ENCODE measurements at regions not wholly inside any gene's neighbourhood (a gene's known extent, or its start where the extent isn't known, plus 50 kb on each side); places are given as distances from the start of the nearest gene placed in this dataset.

DNA sequence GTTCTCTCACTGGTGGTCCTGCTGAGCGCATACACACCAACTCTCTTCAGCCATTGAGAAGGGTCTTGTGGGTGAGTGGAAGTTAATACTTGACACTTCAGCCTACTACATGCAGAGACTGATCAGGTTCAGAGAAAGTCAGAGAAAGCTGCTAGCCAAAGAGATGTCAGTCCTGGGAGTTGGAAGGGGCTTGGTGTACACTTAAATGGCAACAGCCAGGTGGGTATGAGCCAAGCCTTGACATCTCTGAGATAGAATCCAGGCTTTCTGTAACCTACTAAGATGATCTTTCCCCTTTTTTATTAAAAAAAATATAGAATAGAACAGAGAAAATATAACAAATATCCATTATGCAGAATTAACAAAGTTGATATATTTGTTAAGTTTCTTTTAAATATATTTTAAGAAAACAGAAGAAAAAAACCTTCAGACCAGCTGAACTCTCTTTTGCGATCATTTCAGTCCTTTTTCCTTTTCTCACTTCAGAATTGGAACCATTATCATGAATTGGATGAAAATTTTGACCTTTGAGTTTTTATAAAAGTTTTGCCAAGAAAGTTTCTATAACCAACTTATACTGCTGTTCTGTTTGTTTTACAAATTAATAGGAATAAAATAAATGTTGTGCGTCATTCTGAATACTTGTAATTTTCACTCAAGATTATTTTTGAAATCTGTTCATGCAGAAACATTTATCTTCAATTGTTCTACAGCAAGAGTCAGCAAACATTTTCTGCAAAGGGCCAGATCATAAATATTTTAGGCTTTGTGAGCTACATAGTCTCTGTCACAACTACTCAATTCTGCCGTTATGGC, 153.0 kb downstream of the RFC3 start:
- Histone ChIP-seq H3K4me3 (ENCODE audit: low read length in 2 of 2) (no peak overlapping the region), H3K4me1 (ENCODE audit: control insufficient read depth in 2 of 2, insufficient read depth in 2 of 2, low read length in 2 of 2) (no peaks in the 10 kb centered on the region), H3K9me3 (ENCODE audit: control insufficient read depth in 2 of 2, low read length in 2 of 2) (no peaks in the 10 kb centered on the region), H3K9ac (ENCODE audit: low read depth in 1 of 2, low read length in 2 of 2) (no peak overlapping the region), H3K27me3 (ENCODE audit: control insufficient read depth in 2 of 2, insufficient read depth in 2 of 2, low read length in 2 of 2) (no peaks in the 10 kb centered on the region), H3K27ac (ENCODE audit: low read depth in 2 of 2, low read length in 2 of 2) (no peak overlapping the region), H3K36me3 (ENCODE audit: control insufficient read depth in 2 of 2, insufficient read depth in 2 of 2, low read length in 2 of 2) (no peaks in the 10 kb centered on the region)

GRCh38 chr13:33971562-33971819, 153.5 kb downstream of the RFC3 start:
- no peak overlapping the region for H3K27ac ChIP-seq (ENCODE audit: low read depth in 2 of 2, low read length in 2 of 2)
- H3K9ac ChIP-seq (ENCODE audit: low read depth in 1 of 2, low read length in 2 of 2): no peak overlapping the region
- H3K9me3 ChIP-seq (ENCODE audit: control insufficient read depth in 2 of 2, low read length in 2 of 2): no peaks in the 10 kb centered on the region
- H3K4me3 ChIP-seq (ENCODE audit: low read length in 2 of 2): no peak overlapping the region
- no peaks in the 10 kb centered on the region for H3K36me3 ChIP-seq (ENCODE audit: control insufficient read depth in 2 of 2, insufficient read depth in 2 of 2, low read length in 2 of 2)
- no peaks in the 10 kb centered on the region for H3K27me3 ChIP-seq (ENCODE audit: control insufficient read depth in 2 of 2, insufficient read depth in 2 of 2, low read length in 2 of 2)
- H3K4me1 ChIP-seq (ENCODE audit: control insufficient read depth in 2 of 2, insufficient read depth in 2 of 2, low read length in 2 of 2): no peaks in the 10 kb centered on the region

- no peak overlapping the region for H3K9ac ChIP-seq (ENCODE audit: low read depth in 1 of 2, low read length in 2 of 2)
- no peaks in the 10 kb centered on the region for H3K9me3 ChIP-seq (ENCODE audit: control insufficient read depth in 2 of 2, low read length in 2 of 2)
- no peaks in the 10 kb centered on the region for H3K36me3 ChIP-seq (ENCODE audit: control insufficient read depth in 2 of 2, insufficient read depth in 2 of 2, low read length in 2 of 2)
- H3K27ac ChIP-seq (ENCODE audit: low read depth in 2 of 2, low read length in 2 of 2): no peak overlapping the region
- no peaks in the 10 kb centered on the region for H3K4me1 ChIP-seq (ENCODE audit: control insufficient read depth in 2 of 2, insufficient read depth in 2 of 2, low read length in 2 of 2)
- no peaks in the 10 kb centered on the region for H3K27me3 ChIP-seq (ENCODE audit: control insufficient read depth in 2 of 2, insufficient read depth in 2 of 2, low read length in 2 of 2)
- no peak overlapping the region for H3K4me3 ChIP-seq (ENCODE audit: low read length in 2 of 2)
Observed at GRCh38 chr13:33973194-33973593, 155.2 kb downstream of the RFC3 start.

DNA sequence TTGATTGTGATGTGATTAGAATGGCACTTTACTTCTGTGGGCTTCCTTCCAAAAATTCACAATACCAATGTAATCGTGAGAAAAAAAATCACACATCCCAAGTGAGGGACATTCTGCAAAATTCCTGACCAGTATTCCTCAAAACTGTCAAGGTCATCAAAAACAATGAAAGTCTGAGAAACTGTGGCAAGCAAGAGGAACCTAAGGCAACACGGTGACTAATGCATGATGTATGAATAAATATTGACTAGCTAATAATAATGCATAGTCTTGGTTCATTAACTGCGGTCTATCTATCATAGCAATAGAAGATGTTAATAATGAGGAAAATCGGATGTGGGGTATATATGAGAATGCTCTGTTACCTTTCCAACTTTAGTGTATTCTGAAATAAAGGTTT, 159.0 kb downstream of the RFC3 start:
- H3K9ac ChIP-seq (ENCODE audit: low read depth in 1 of 2, low read length in 2 of 2): no peak overlapping the region
- no peak overlapping the region for H3K27ac ChIP-seq (ENCODE audit: low read depth in 2 of 2, low read length in 2 of 2)
- H3K27me3 ChIP-seq (ENCODE audit: control insufficient read depth in 2 of 2, insufficient read depth in 2 of 2, low read length in 2 of 2): no peaks in the 10 kb centered on the region
- no peaks in the 10 kb centered on the region for H3K36me3 ChIP-seq (ENCODE audit: control insufficient read depth in 2 of 2, insufficient read depth in 2 of 2, low read length in 2 of 2)
- H3K4me1 ChIP-seq (ENCODE audit: control insufficient read depth in 2 of 2, insufficient read depth in 2 of 2, low read length in 2 of 2): no peaks in the 10 kb centered on the region
- no peaks in the 10 kb centered on the region for H3K9me3 ChIP-seq (ENCODE audit: control insufficient read depth in 2 of 2, low read length in 2 of 2)
- no peak overlapping the region for H3K4me3 ChIP-seq (ENCODE audit: low read length in 2 of 2)

DNA sequence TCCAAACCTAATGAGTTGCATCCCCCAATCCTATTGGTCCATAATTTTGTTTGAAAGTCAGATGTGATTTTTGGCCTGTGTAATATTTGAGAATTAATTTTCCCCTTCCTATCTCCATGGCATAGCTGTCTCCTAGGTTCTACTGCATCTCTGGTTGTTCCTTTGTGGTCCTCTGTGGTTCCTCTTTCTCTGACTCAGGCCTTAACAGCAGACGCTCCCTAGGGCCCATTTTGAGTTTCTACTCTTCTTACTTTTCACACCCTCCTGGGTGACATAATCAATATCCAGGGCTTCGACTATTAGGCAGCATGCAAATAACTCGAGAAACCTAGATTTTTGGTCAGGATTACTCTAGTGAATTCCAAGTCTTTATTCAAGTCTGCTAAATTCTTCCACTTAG, 160.7 kb downstream of the RFC3 start:
- H3K9me3 ChIP-seq (ENCODE audit: control insufficient read depth in 2 of 2, low read length in 2 of 2): no peaks in the 10 kb centered on the region
- no peaks in the 10 kb centered on the region for H3K4me1 ChIP-seq (ENCODE audit: control insufficient read depth in 2 of 2, insufficient read depth in 2 of 2, low read length in 2 of 2)
- no peak overlapping the region for H3K9ac ChIP-seq (ENCODE audit: low read depth in 1 of 2, low read length in 2 of 2)
- H3K4me3 ChIP-seq (ENCODE audit: low read length in 2 of 2): no peak overlapping the region
- H3K27me3 ChIP-seq (ENCODE audit: control insufficient read depth in 2 of 2, insufficient read depth in 2 of 2, low read length in 2 of 2): no peaks in the 10 kb centered on the region
- no peak overlapping the region for H3K27ac ChIP-seq (ENCODE audit: low read depth in 2 of 2, low read length in 2 of 2)
- no peaks in the 10 kb centered on the region for H3K36me3 ChIP-seq (ENCODE audit: control insufficient read depth in 2 of 2, insufficient read depth in 2 of 2, low read length in 2 of 2)

- H3K9ac ChIP-seq (ENCODE audit: low read depth in 1 of 2, low read length in 2 of 2): no peak overlapping the region
- no peaks in the 10 kb centered on the region for H3K4me1 ChIP-seq (ENCODE audit: control insufficient read depth in 2 of 2, insufficient read depth in 2 of 2, low read length in 2 of 2)
- H3K36me3 ChIP-seq (ENCODE audit: control insufficient read depth in 2 of 2, insufficient read depth in 2 of 2, low read length in 2 of 2): no peaks in the 10 kb centered on the region
- no peak overlapping the region for H3K4me3 ChIP-seq (ENCODE audit: low read length in 2 of 2)
- H3K9me3 ChIP-seq (ENCODE audit: control insufficient read depth in 2 of 2, low read length in 2 of 2): no peaks in the 10 kb centered on the region
- H3K27me3 ChIP-seq (ENCODE audit: control insufficient read depth in 2 of 2, insufficient read depth in 2 of 2, low read length in 2 of 2): no peaks in the 10 kb centered on the region
- no peak overlapping the region for H3K27ac ChIP-seq (ENCODE audit: low read depth in 2 of 2, low read length in 2 of 2)
Observed at GRCh38 chr13:33992881-33993336, 175.0 kb downstream of the RFC3 start.

DNA sequence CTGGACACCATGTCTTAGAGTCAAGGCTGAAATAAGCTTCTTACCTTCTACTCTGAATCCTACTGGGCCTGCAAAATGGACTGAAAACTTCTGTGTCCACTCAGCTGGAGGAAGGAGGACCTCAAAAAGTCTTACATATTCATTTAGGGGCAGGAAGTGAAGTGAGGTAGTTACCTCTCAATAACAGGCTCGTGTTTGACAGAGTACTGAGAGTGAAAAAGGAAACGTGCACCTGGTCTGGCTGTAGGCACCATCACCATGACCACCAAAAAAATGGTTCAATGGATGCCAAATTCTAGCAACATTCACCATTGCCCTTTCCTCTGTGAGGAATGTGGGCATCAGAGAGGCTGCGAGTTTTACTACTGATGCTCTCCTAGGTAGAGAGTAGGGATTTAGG, 176.2 kb downstream of the RFC3 start:
- H3K27ac ChIP-seq (ENCODE audit: low read depth in 2 of 2, low read length in 2 of 2): no peak overlapping the region
- H3K9me3 ChIP-seq (ENCODE audit: control insufficient read depth in 2 of 2, low read length in 2 of 2): no peaks in the 10 kb centered on the region
- H3K27me3 ChIP-seq (ENCODE audit: control insufficient read depth in 2 of 2, insufficient read depth in 2 of 2, low read length in 2 of 2): no peaks in the 10 kb centered on the region
- H3K4me1 ChIP-seq (ENCODE audit: control insufficient read depth in 2 of 2, insufficient read depth in 2 of 2, low read length in 2 of 2): no peaks in the 10 kb centered on the region
- no peak overlapping the region for H3K9ac ChIP-seq (ENCODE audit: low read depth in 1 of 2, low read length in 2 of 2)
- H3K36me3 ChIP-seq (ENCODE audit: control insufficient read depth in 2 of 2, insufficient read depth in 2 of 2, low read length in 2 of 2): no peaks in the 10 kb centered on the region
- no peak overlapping the region for H3K4me3 ChIP-seq (ENCODE audit: low read length in 2 of 2)

DNA sequence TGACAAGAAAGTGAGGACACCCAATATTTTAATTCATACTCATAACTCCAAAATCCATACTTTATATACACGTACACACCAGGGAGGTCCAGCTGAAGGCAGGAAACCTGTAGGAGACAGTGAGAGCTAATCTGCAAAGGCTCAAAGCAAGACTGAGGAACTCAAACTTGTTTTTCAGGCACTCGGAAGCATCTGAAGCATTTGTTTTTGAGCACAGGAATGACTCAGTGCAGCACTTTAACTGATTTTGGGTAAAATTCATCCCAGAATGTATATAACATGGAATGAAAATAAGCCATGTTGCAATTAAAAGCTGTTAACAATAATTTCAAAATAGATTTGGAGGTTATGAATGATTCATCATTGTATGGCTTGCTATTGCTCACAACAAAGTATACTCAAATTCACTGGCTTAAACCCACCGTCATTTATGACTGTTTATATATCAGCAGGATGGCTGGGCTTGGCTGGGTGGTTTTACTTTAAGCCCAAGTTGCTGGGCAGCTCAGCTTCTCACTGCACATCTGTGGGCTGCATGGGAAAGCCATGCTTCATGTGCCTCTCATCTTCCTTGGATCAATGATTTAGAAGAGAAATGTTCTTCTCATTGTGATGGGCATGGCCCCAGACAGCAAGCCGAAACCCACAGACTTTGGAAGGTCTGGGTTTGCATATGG, 177.0 kb downstream of the RFC3 start:
- H3K36me3 ChIP-seq (ENCODE audit: control insufficient read depth in 2 of 2, insufficient read depth in 2 of 2, low read length in 2 of 2): no peaks in the 10 kb centered on the region
- H3K4me3 ChIP-seq (ENCODE audit: low read length in 2 of 2): no peak overlapping the region
- H3K27ac ChIP-seq (ENCODE audit: low read depth in 2 of 2, low read length in 2 of 2): no peak overlapping the region
- no peaks in the 10 kb centered on the region for H3K9me3 ChIP-seq (ENCODE audit: control insufficient read depth in 2 of 2, low read length in 2 of 2)
- H3K27me3 ChIP-seq (ENCODE audit: control insufficient read depth in 2 of 2, insufficient read depth in 2 of 2, low read length in 2 of 2): no peaks in the 10 kb centered on the region
- no peaks in the 10 kb centered on the region for H3K4me1 ChIP-seq (ENCODE audit: control insufficient read depth in 2 of 2, insufficient read depth in 2 of 2, low read length in 2 of 2)
- no peak overlapping the region for H3K9ac ChIP-seq (ENCODE audit: low read depth in 1 of 2, low read length in 2 of 2)

DNA sequence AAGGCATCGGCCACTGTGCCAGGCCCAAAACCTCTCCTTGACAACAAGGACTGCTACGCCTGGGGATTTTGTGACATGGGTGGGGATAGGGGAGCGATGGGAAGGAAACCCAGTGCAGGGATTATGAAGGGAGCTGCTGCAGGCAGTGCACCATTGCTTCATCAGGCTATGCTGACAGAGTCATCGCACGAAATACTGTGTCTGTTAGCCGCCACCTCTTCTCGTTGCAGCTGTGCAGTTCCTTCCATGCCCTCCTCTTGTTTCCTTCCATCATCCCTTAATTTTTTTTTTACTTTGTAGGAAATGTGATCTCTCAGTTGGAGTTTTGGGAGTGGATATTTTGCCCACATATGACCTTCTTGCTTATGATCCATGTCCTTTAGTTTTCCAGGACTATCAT, 178.7 kb downstream of the RFC3 start:
- H3K4me3 ChIP-seq (ENCODE audit: low read length in 2 of 2): no peak overlapping the region
- H3K36me3 ChIP-seq (ENCODE audit: control insufficient read depth in 2 of 2, insufficient read depth in 2 of 2, low read length in 2 of 2): no peaks in the 10 kb centered on the region
- no peaks in the 10 kb centered on the region for H3K4me1 ChIP-seq (ENCODE audit: control insufficient read depth in 2 of 2, insufficient read depth in 2 of 2, low read length in 2 of 2)
- H3K27me3 ChIP-seq (ENCODE audit: control insufficient read depth in 2 of 2, insufficient read depth in 2 of 2, low read length in 2 of 2): no peaks in the 10 kb centered on the region
- H3K9me3 ChIP-seq (ENCODE audit: control insufficient read depth in 2 of 2, low read length in 2 of 2): no peaks in the 10 kb centered on the region
- H3K27ac ChIP-seq (ENCODE audit: low read depth in 2 of 2, low read length in 2 of 2): no peak overlapping the region
- H3K9ac ChIP-seq (ENCODE audit: low read depth in 1 of 2, low read length in 2 of 2): no peak overlapping the region

DNA sequence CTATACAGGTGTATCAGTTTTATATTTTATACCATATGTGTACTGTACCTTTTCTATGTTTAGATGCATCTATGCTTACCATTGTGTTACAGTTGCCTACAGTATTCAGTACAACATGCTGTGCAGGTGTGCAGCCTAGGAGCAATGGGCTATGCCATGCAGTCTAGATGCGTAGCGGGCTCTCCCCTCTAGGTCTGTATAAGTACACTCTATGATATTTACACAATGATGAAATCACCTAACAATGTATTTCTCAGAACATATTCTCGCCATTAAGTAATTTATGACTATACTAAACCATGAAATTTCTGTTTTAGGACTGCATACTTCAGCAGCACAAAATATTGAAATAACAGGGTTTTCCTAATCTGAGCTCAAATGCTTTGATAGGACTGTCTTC, 179.6 kb downstream of the RFC3 start:
- Histone ChIP-seq H3K9me3 (ENCODE audit: control insufficient read depth in 2 of 2, low read length in 2 of 2) (no peaks in the 10 kb centered on the region), H3K9ac (ENCODE audit: low read depth in 1 of 2, low read length in 2 of 2) (no peak overlapping the region), H3K36me3 (ENCODE audit: control insufficient read depth in 2 of 2, insufficient read depth in 2 of 2, low read length in 2 of 2) (no peaks in the 10 kb centered on the region), H3K4me1 (ENCODE audit: control insufficient read depth in 2 of 2, insufficient read depth in 2 of 2, low read length in 2 of 2) (no peaks in the 10 kb centered on the region), H3K27ac (ENCODE audit: low read depth in 2 of 2, low read length in 2 of 2) (no peak overlapping the region), H3K4me3 (ENCODE audit: low read length in 2 of 2) (no peak overlapping the region), H3K27me3 (ENCODE audit: control insufficient read depth in 2 of 2, insufficient read depth in 2 of 2, low read length in 2 of 2) (no peaks in the 10 kb centered on the region)

All from mucosa of rectum (tissue), 2 donors.